Tibial nerve (tissue), 4 donors: ENCODE measurements at regions not wholly inside any gene's neighbourhood (a gene's known extent, or its start where the extent isn't known, plus 50 kb on each side); places are given as distances from the start of the nearest gene placed in this dataset.

ENCODE experiments used
- DNase-seq, 2 donors: peaks; one replicate each; pipeline ENCODE4 v3.0.0-alpha.2; 2019; ENCODE audit warnings: low spot score in 2 of 2
- H3K27ac ChIP-seq, 4 donors: fragments of 200-600 bp; sonication (generic) in 3 of 4; one replicate each; pipeline ENCODE4 v1.5.1; 2017 to 2019; ENCODE audit warnings: mild to moderate bottlenecking in 1 of 4
- H3K27me3 ChIP-seq, 2 donors: fragments of 200-600 bp; sonication (generic) in 1 of 2; one replicate each; pipeline versions ENCODE4 v1.5.1 to v1.6.0; 2017 to 2019
- H3K36me3 ChIP-seq, 3 donors: fragments of 200-600 bp; sonication (generic); one replicate each; pipeline ENCODE4 v1.5.1; 2018 to 2019
- H3K4me1 ChIP-seq, 4 donors: fragments of 200-600 bp; sonication (generic) in 3 of 4; one replicate each; pipeline ENCODE4 v1.5.1; 2017 to 2019
- H3K4me3 ChIP-seq, 4 donors: fragments of 200-600 bp; sonication (generic) in 3 of 4; one replicate each; pipeline ENCODE4 v1.5.1; 2017 to 2019; ENCODE audit warnings: mild to moderate bottlenecking in 1 of 4, moderate library complexity in 1 of 4
- H3K9me3 ChIP-seq, 4 donors: fragments of 200-600 bp; sonication (generic) in 3 of 4; one replicate each; pipeline ENCODE4 v1.5.1; 2017 to 2019
- CTCF ChIP-seq, 5 experiments: fragments of 200-600 bp in 3 of 5; fragments of 450-650 bp in 2 of 5; sonication (generic) in 3 of 5; IDR thresholded peaks; one replicate each; pipeline ENCODE4 v1.5.1; 2016 to 2019; ENCODE audit warnings: antibody characterized with exemption in 5 of 5, mild to moderate bottlenecking in 3 of 5, moderate library complexity in 2 of 5
- EP300 ChIP-seq, 2 donors: sonication (generic); formaldehyde crosslinking; IDR thresholded peaks; one replicate each; pipeline ENCODE4 v1.6.1; 2017; ENCODE audit warnings: antibody characterized with exemption in 2 of 2, mild to moderate bottlenecking in 1 of 2
- POLR2A ChIP-seq, 2 donors: fragments of 450-650 bp; IDR thresholded peaks; one replicate each; pipeline ENCODE4 v1.6.1; 2017; ENCODE audit warnings: antibody characterized with exemption in 2 of 2, mild to moderate bottlenecking in 2 of 2, moderate library complexity in 2 of 2
- WGBS, 2 donors: methylation state at CpG; one replicate each; pipeline ENCODE4 v1.1.5; 2018; 5-methylcytosine and 5-hydroxymethylcytosine counted together

GRCh38 chr22:26981111-26981510 lies 323.7 kb downstream of the MIAT start:
- Histone ChIP-seq H3K4me1 (peaks cover 0 to 10% (median 0%) of the 10 kb centered on the region in 4 donors), H3K36me3 (no peaks in the 10 kb centered on the region), H3K27me3 (no peaks in the 10 kb centered on the region), H3K9me3 (no peaks in the 10 kb centered on the region), H3K4me3 (no peak overlapping the region), H3K27ac (no peak overlapping the region)
- 72 to 76% methylated on average over 7 of the region's 7 CpGs for WGBS, 2 donors
- DNase-seq = no peak
- TF ChIP-seq EP300 (IDR thresholded peaks at IDR 0.05) (no peak), CTCF (IDR thresholded peaks at IDR 0.05) (no peak), POLR2A (IDR thresholded peaks at IDR 0.05) (no peak)

DNA sequence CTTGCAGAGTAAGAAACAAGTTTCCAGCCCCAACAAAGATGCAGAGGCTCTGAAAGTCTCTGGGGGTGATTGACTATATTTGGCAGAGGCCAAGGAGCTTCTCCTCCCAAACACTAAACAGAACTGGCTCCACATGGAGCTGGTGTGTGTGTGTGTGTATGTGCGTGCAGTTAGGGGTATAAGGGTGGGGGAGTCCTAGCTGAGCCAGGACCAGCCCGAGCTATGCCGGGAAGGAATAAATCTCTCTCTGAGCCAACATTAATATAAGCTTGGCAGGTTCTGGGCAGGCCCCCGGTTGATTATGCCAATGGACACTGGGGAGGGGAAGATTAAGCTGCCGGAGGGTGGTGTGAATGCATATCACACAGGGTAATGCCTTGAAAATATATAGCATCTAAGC lies 324.2 kb downstream of the MIAT start:
- Histone ChIP-seq H3K27me3 (no peaks in the 10 kb centered on the region), H3K27ac (no peak overlapping the region), H3K36me3 (no peaks in the 10 kb centered on the region), H3K4me3 (no peak overlapping the region), H3K9me3 (no peaks in the 10 kb centered on the region), H3K4me1 (peaks cover 0 to 14% (median 0%) of the 10 kb centered on the region in 4 donors)
- 54 to 63% methylated on average over 5 of the region's 5 CpGs for WGBS, 2 donors
- DNase-seq = no peak
- TF ChIP-seq POLR2A (IDR thresholded peaks at IDR 0.05) (no peak), CTCF (IDR thresholded peaks at IDR 0.05) (no peak), EP300 (IDR thresholded peaks at IDR 0.05) (no peak)

GRCh38 chr22:26983311-26983710 lies 325.9 kb downstream of the MIAT start:
- no peak overlapping the region for H3K27ac ChIP-seq
- H3K4me3 ChIP-seq = no peak overlapping the region
- 70 to 75% methylated on average over 1 of the region's 1 CpG for WGBS, 2 donors

DNA sequence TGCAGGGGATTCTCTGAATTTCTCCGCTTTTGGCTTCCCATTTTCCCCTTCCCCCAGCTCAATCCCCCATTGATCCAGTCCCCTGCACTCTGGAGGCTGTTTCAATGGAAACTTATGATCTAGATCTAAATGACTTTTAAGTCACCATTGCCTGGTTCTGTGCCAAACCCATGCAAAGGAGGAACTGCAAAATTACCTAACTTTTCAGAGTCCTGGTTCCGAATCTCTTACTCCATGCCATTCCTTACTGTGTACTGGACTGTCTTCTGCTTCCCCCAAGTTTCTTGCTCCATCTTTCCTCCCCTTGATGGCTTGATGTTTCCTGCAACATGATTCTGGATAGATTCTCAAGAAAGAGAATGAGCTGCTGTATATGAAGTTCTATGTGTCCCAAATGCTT lies 327.8 kb downstream of the MIAT start:
- Histone ChIP-seq H3K36me3 (no peaks in the 10 kb centered on the region), H3K27me3 (no peaks in the 10 kb centered on the region), H3K4me1 (peaks cover 0 to 15% (median 0%) of the 10 kb centered on the region in 4 donors), H3K27ac (no peak overlapping the region), H3K9me3 (no peaks in the 10 kb centered on the region), H3K4me3 (no peak overlapping the region)
- DNase-seq = no peak
- 46 to 94% methylated on average over 2 of the region's 2 CpGs for WGBS, 2 donors
- no peak for TF ChIP-seq CTCF (IDR thresholded peaks at IDR 0.05)
- TF ChIP-seq POLR2A (IDR thresholded peaks at IDR 0.05) = no peak
- no peak for TF ChIP-seq EP300 (IDR thresholded peaks at IDR 0.05)

More at GRCh38 chr22:26983311-26983710, 325.9 kb downstream of the MIAT start:
- no peaks in the 10 kb centered on the region for H3K36me3 ChIP-seq
- no peaks in the 10 kb centered on the region for H3K27me3 ChIP-seq
- no peak for DNase-seq
- no peaks in the 10 kb centered on the region for H3K9me3 ChIP-seq
- H3K4me1 ChIP-seq = peaks cover 0 to 15% (median 0%) of the 10 kb centered on the region in 4 donors
- TF ChIP-seq CTCF (IDR thresholded peaks at IDR 0.05) (no peak), POLR2A (IDR thresholded peaks at IDR 0.05) (no peak), EP300 (IDR thresholded peaks at IDR 0.05) (no peak)

GRCh38 chr22:26985931-26986782 lies 328.8 kb downstream of the MIAT start:
- no peak overlapping the region for H3K27ac ChIP-seq
- no peaks in the 10 kb centered on the region for H3K36me3 ChIP-seq
- peaks cover 0 to 13% (median 0%) of the 10 kb centered on the region in 4 donors for H3K4me1 ChIP-seq
- TF ChIP-seq POLR2A (IDR thresholded peaks at IDR 0.05) = no peak
- no peak for TF ChIP-seq EP300 (IDR thresholded peaks at IDR 0.05)
- TF ChIP-seq CTCF (IDR thresholded peaks at IDR 0.05) = no peak
- H3K4me3 ChIP-seq = no peak overlapping the region
- DNase-seq = no peak
- H3K27me3 ChIP-seq = no peaks in the 10 kb centered on the region
- 16 to 24% methylated on average over 11 of the region's 11 CpGs for WGBS, 2 donors
- H3K9me3 ChIP-seq = no peaks in the 10 kb centered on the region
